HG03135 (cell line): ENCODE measurements at regions not wholly inside any gene's neighbourhood (a gene's known extent, or its start where the extent isn't known, plus 50 kb on each side); places are given as distances from the start of the nearest gene placed in this dataset.
"Not testable (repeated sequence)": the region's sequence is repeated elsewhere in the genome, so short reads cannot be mapped to it uniquely, and the experiment has no call there.

ENCODE experiments used
- ATAC-seq: cut with Tn5 transposase; IDR thresholded peaks from one replicate; pipeline ENCODE4 v1.9.1; 2021; ENCODE audit warnings: mild to moderate bottlenecking, moderate library complexity; ENCODE audit not compliant: unreplicated experiment

DNA sequence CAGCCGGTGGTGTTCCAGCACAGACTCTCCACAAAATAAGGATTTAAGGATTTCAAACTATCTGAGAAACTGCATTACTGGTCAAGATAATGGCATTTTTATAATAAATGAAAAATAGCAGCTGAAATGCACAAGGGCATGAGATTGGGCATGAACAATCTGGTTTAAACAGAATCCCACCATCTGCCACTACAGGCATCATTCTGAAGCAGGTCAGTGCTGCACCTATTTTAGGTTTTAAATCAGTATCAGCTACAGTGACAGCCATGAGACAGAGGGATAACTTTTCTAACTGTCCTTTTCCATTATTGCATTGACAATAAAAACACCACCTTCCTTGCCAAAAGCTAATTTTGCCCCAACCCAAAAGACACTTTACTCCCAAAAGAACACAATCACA, 186.8 kb downstream of the ETV1 start:
- ATAC-seq, result no peak

DNA sequence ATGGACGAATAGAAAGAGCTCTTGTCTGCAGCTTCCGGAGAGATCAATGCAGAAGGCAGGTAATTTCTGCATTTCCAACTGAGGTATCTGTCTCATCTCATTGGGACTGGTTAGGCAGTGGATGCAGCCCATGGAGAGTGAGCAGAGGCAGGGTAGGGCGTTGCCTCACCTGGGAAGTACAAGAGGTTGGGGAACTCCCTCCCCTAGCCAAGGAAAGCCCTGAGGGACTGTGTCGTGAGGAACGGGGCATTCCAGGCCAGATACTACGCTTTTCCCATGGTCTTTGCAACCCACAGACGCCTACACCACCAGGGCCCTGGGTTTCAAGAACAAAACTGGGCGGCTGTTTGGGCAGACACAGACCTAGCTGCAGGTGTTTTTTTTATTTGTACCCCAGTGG, 186.3 kb downstream of the ETV1 start:
- ATAC-seq, result no peak

DNA sequence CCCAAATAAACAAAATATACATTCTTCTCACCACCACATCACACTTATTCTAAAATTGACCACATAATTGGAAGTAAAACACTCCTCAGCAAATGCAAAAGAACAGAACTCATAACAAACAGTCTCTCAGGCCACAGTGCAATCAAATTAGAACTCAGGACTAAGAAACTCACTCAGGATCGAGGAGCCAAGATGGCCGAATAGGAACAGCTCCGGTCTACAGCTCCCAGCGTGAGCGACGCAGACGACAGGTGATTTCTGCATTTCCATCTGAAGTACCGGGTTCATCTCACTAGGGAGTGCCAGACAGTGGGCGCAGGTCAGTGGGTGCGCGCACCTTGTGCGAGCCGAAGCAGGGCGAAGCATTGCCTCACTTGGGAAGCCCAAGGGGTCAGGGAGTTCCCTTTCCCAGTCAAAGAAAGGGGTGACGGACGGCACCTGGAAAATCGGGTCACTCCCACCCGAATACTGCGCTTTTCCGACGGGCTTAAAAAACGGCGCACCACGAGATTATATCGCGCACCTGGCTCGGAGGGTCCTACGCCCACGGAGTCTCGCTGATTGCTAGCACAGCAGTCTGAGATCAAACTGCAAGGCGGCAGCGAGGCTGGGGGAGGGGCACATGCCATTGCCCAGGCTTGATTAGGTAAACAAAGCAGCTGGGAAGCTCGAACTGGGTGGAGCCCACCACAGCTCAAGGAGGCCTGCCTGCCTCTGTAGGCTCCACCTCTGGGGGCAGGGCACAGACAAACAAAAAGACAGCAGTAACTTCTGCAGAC, 183.2 kb downstream of the ETV1 start:
- not testable (repeated sequence) for ATAC-seq

DNA sequence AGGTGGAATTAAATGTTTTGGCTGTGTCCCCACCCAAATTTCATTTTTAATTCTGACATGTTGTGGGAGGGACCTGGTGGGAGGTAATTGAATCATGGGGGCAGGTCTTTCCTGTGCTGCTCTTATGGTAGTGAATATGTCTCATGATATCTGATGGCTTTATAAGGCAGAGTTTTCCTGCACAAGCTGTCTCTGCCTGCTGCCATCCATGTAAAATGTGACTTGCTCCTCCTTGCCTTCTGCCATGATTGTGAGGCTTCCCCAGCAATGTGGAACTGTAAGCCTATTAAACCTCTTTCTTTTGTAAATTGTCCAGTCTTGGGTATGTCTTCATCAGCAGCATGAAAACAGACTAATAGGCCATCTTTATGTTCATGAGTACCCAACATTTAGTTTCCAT, 172.2 kb downstream of the ETV1 start:
- not testable (repeated sequence) for ATAC-seq

DNA sequence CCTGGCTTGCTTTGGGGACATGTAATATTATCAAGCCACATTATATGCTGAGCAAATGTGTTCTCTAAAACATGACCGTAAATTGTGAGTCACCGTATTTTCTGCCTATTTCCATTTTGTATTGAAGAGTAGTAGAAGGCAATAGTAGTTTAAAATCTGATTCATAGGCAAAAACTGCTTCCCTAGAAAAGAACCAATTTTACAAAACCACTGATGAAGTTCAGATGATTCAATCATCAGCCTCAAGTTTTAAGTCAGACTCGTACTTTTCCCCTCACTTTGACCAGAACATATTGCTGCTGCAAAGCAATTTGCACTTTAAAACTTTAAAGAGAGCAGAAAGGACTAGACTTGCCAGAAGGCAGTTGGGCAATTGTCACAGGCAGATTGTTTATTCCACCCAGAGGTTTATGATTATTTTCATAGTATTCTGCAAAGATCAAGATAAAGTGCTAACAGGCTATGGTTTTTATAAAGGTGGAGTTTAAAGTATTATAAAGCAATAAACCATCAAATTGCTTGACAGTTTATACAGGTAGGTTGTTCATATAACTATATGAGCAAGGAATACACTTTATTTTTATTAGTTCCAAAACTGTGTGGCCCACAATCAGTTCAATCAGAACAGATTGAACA, 168.2 kb downstream of the ETV1 start:
- no peak for ATAC-seq

DNA sequence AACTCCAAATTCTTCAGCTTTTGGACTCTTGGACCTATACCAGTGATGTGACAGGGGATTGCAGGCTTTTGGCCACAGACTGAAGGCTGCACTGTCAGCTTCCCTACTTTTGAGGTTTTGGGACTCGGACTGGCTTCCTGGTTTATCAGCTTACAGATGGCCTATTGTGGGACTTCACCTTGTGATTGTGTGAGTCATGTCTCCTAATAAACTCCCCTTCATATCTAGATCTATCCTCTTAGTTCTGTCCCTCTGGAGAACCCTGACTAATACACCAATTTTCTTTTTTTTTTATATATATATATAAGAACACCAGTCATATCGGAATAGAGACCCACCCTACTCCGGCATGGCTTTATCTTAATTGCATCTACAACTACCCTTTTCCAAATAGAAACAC, 166.8 kb downstream of the ETV1 start:
- ATAC-seq, result no peak

DNA sequence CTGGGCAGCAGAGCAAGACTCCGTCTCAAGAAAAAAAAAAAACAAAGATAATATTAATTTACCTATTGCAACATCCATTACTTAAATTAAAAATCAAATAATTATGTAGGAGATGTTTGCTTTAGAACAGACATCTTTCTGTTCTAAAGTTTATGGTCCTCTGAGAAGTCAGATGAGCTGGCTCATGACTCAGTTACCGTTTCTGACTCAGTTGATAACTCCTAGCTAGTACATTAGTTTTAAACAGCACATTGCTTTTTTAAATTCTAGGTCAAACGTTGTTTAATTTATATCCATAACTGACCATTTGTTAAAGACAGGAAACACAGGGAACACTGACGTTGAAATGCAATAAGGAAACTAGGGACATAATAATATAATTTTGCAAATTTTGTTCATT, 162.7 kb downstream of the ETV1 start:
- no peak for ATAC-seq

DNA sequence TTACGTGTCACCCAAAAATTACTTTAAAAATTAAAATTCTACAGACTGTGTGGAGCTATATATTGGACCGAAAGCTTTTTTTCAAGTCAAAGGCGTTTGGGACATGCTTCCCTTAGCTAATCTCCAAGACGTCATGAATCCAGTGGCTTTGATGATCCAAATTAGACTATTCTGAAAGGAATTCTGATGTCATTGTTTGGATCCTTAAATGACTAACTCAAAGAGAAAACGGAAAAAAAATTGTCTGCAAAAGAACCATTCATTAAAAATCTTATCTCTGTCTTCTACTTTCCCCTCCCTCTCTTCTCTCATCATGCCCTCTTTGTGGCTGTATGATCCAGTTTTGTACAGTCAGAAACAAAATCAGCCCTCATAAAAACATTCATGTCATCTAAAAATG, 161.8 kb downstream of the ETV1 start:
- ATAC-seq, result no peak

DNA sequence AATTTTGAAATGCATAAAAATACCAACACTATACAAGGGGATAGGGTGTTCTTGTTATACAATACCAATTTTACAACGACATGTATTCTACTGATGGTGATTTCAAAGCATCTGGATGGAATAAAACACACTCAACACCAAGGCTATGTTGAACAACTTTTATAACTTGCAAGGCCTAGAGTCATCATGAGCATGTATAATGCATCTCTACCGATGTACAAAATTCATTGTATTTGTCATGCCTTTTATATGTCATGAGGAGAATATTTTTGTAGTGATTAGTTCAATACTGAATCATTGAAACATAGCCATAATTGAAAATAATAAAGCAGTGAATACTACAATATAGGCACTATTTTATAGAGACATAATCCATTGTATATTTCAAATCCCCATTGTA, 160.2 kb downstream of the ETV1 start:
- no peak for ATAC-seq

DNA sequence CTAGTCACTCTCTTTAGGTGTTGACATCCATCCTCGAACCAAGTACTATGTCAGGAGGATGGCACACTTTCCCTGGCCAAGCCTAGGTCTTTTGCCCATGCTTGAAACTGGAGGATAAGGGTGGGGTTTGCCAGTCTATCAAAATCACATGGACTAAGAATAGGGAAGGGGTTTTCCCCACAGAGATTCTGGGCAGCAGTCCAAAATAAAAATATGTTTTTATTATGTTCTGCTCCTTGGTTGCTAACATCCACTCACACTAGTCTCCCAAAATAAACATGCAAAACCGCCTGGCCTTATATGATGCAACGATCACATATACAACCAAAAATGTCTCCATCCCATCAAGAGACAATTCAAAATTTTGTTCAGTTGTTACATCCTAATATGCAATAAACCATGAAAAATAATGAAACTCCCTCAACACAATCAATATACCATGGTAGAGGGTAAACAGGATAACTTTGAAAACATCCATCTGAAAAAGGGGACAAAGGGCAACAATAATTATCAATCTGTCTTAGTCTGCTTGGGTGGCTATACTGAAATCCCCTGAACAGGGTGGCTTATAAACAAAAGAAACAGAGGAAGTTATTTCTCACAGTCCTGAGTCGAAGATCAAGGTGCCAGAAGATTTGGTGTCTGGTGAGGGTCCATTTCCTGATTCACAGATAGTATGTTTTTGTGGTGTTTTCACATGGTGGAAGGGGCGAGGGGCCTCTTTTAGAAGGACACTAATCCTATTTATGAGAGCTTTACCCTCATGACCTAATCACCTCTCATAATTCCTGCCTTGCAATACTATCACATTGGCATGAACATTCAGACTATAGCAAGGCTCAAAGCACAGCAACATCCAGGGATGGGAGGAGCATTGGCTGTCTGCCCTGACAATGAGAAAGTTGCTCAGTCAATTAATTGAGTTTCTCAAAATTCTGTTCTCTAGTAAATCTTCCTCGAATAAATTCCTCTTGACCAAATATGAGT, 159.3 kb downstream of the ETV1 start:
- no peak for ATAC-seq

DNA sequence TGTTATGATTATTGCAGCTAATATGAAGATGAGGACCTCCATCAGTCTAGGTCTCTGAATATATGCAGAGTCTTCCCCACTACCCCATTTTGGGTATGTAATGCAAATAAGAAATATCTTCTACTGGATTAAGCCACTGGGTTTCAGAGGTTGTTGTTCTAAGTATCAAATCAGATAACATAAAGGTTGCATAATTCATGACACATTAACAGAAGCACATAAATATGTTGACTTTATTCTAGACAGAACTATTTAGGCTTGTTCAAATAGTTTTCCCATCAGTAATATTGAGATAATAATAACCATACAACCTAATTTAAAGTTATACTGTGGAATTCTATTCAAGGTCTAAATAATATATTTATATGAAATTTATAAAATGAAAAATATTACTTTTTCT, 157.1 kb downstream of the ETV1 start:
- no peak for ATAC-seq

DNA sequence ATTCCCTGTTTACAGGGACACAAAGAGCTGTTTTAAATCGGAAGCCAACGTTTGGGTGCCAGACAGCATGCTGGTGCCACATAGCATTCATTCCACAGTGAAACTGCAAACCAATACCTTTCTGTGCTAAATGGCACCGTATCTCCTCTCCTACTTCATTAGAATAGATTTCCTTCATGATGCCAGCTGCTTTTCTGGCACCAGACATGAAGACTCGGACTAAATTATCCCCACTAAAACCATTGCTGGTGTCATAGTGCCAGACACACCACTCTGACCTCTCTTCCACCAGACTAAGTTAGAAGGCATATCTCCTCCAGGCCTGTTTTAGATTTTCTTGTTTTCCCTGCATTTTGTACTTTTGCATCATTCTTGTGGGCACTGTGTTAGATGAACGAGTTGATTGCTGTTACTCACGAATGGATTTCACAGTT, 155.1 kb downstream of the ETV1 start:
- ATAC-seq, result no peak

DNA sequence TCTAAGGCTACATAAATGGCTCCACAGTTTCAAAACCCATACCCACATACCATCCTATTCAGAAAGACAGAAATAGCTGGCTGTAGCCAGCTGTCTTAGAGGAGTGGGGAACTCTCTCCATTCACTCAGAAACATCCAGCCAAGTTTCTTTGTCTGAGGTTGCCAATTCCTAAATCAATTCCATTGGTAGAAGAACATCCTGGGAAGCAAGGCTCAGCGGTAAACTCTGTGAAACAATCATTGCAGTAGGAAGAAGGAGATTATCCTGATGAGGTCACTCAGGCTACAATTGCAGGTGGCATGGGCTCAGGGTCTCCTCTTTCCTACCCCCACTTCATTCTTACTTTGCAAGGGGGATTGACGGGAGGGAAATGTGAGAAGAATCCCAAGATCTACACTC, 154.0 kb downstream of the ETV1 start:
- no peak for ATAC-seq

DNA sequence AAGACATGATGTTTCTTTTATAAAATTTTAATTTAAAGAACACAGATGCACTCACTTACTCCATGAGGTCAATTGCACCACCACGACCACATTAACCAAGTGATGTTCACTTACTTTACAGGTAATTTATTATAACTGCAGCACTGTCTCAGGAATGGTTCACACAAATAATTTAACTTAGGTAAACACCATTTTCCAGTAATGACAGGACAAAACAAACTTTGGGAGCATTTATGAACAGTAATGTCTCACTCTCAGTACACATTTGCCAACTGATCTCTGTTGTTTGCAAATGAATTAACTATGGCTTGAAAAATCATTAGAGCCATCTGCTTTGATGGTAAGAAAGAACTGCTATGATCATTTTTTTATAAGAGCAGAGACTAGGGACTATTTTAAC, 150.4 kb downstream of the ETV1 start:
- no peak for ATAC-seq
